ENCODE measurements at regions not wholly inside any gene's neighbourhood (a gene's known extent, or its start where the extent isn't known, plus 50 kb on each side); places are given as distances from the start of the nearest gene placed in this dataset.

DNA sequence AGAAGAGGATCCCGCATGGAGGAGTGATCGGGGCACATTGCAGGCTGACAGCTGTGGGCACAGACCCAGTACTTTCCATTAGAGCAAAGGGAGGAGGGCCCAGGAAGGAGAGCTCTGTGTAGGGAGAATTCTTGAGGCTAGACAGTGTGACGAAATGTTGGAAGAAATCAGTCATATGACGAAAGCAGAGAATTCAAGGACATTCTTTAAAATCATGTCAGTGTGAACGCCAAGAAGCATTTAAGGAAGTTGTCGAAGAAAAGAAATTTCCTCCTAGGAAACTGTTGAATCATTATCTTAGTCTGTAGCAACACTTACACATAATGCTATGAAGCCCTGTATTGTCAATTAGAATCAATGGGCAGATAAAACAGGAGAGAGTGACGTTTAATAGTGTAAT, 191.3 kb upstream of the ADARB2 start:
- H3K4me3 Mint-ChIP-seq: no peak overlapping the region
- H3K27me3 Mint-ChIP-seq: peaks cover 8 to 39% of the 10 kb centered on the region in 2 donors
- ATAC-seq (replicated peaks) (no peak), DNase-seq (no peak)
- H3K36me3 Mint-ChIP-seq (ENCODE audit: insufficient read depth): no peaks in the 10 kb centered on the region
- H3K27ac Mint-ChIP-seq: no peak overlapping the region
- no peaks in the 10 kb centered on the region for H3K9me3 Mint-ChIP-seq
- H3K4me1 Mint-ChIP-seq (ENCODE audit: low read depth in 2 of 2): peaks cover 1 to 6% of the 10 kb centered on the region in 2 donors

DNA sequence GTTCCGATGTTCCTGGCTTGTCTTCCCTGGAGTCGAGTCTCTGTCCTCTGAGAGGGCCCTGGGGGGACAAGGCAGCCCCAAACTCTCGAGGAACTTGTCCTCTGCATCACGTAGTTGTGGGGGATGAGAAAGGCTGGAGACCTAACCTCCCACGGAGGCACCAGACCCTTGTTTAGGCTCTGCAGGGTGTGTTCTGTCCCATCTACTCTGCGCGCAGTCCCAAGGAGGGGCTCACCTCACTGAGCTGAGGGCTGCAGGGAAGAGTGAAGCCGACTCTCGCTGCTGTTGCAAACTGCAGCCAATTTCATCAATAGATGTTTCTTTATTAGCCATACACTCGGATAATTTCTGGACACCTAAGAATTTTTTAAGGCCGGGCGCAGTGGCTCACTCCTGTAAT, 186.7 kb upstream of the ADARB2 start:
- ATAC-seq (replicated peaks): no peak
- H3K36me3 Mint-ChIP-seq (ENCODE audit: insufficient read depth): no peaks in the 10 kb centered on the region

DNA sequence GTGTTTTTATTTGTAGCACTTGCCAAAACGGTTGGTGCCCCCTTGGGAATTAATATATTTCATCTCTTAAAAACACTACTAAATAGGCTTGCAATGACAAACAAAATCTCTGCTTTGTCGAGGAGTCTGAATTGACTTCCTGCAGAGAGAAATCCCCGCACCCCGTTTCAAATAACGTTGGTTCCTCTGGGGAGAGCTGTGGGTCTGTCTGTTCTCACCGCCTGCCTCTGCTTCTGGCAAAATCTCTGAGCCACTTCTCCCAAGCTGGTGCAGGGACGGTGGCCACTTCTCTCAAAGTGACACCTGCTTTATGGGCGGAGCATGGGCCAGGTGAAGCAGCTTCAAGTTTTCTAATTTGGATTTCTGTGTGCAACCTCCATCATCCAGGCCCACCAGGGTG, 186.3 kb upstream of the ADARB2 start:
- Mint-ChIP-seq H3K27ac (no peak overlapping the region), H3K9me3 (no peaks in the 10 kb centered on the region), H3K4me1 (ENCODE audit: low read depth in 2 of 2) (no peaks in the 10 kb centered on the region), H3K4me3 (no peak overlapping the region), H3K27me3 (peaks cover 6 to 57% of the 10 kb centered on the region in 2 donors), H3K36me3 (ENCODE audit: insufficient read depth) (no peaks in the 10 kb centered on the region)
- no peak for ATAC-seq (replicated peaks)
- DNase-seq: no peak

More for the DNA sequence above, 186.7 kb upstream of the ADARB2 start:
- no peak overlapping the region for H3K27ac Mint-ChIP-seq
- H3K9me3 Mint-ChIP-seq: no peaks in the 10 kb centered on the region
- no peak for DNase-seq
- no peaks in the 10 kb centered on the region for H3K4me1 Mint-ChIP-seq (ENCODE audit: low read depth in 2 of 2)
- no peak overlapping the region for H3K4me3 Mint-ChIP-seq
- H3K27me3 Mint-ChIP-seq: peaks cover 6 to 61% of the 10 kb centered on the region in 2 donors

DNA sequence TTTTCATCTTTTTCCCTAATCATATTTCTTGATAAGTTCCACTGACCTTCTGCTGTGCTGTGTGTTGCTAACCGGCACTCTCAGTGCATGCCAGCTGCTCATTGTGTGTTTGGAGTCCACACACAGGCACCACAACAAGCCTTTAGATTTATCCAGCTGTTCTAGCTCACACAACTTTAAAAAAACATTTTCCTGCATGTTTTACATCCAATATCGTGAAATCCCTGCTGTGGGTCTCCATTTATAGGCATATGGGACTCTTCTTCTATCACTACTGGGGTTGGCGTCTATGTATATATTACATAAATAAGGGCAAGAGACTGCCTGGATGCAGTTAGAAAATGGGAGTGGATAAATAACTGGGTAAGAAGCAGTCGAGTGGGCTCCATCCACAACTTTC, 183.6 kb upstream of the ADARB2 start:
- no peaks in the 10 kb centered on the region for H3K36me3 Mint-ChIP-seq (ENCODE audit: insufficient read depth)
- H3K27me3 Mint-ChIP-seq: peaks cover 6 to 42% of the 10 kb centered on the region in 2 donors
- H3K4me1 Mint-ChIP-seq (ENCODE audit: low read depth in 2 of 2): no peaks in the 10 kb centered on the region
- DNase-seq (no peak), ATAC-seq (replicated peaks) (no peak)
- no peaks in the 10 kb centered on the region for H3K9me3 Mint-ChIP-seq
- H3K4me3 Mint-ChIP-seq: no peak overlapping the region
- H3K27ac Mint-ChIP-seq: no peak overlapping the region

DNA sequence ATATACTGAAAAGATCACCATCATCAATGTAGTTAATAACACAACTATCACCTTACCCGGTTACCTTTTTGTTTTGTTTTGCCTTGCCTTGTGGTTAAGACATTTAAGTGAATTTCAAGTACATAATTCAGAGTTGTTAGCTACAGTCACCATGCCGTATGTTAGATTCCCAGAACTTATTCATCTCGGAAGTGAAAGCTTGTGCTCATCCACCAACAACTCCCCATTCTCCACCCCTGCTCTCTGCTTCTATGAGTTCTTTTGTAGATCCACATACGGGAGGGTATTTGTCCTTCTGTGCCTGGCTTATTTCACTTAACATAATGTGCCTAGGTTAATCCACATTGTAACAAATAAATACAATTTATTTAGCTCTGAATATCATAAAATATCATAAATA, 182.8 kb upstream of the ADARB2 start:
- Mint-ChIP-seq H3K9me3 (no peaks in the 10 kb centered on the region), H3K27me3 (peaks cover 6 to 42% of the 10 kb centered on the region in 2 donors)

DNA sequence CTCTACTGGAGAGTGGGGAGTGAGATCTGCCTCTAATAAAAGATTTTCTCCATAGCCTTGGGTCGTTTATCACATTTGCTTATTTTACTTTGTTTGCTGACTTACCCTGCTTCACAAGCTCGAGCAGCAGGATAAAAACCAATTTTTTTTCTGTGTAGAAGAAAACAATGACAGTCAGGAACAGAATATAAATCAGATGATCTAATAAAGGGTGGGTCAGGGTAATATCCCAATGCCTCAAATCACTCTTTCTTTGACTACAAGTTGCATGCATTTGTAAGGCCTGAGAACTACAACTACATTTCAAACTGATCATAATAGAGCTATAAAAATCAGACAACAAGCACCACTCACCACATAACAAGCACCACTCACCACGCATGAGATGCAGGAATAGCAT, 174.4 kb upstream of the ADARB2 start:
- no peaks in the 10 kb centered on the region for H3K36me3 Mint-ChIP-seq (ENCODE audit: insufficient read depth)

More for the DNA sequence above, 182.8 kb upstream of the ADARB2 start:
- no peak overlapping the region for H3K27ac Mint-ChIP-seq
- H3K4me3 Mint-ChIP-seq: no peak overlapping the region
- H3K4me1 Mint-ChIP-seq (ENCODE audit: low read depth in 2 of 2): no peaks in the 10 kb centered on the region
- no peaks in the 10 kb centered on the region for H3K36me3 Mint-ChIP-seq (ENCODE audit: insufficient read depth)
- DNase-seq (no peak), ATAC-seq (replicated peaks) (no peak)

DNA sequence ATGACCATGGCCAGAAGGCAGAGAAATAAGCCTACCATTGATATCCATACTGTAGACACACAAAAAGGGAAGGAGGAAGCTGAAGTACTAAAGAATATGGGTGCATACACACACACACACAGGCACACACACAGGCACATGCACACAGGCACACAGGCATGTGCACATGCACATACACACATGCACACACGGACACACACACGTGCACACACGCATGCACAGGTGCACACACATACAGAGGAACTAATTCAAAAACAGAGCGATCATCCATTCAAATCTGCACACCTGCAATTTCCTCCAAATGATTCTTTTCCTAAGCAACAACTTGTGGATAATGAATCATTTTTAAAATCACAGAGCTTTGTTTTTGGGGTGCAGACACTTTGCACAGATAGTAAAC, 166.7 kb upstream of the ADARB2 start:
- DNase-seq (no peak), ATAC-seq (replicated peaks) (no peak)
- H3K36me3 Mint-ChIP-seq (ENCODE audit: insufficient read depth): no peaks in the 10 kb centered on the region
- H3K4me1 Mint-ChIP-seq (ENCODE audit: low read depth in 2 of 2): no peaks in the 10 kb centered on the region
- no peak overlapping the region for H3K27ac Mint-ChIP-seq
- H3K9me3 Mint-ChIP-seq: peaks cover 1 to 8% of the 10 kb centered on the region in 2 donors
- peaks cover 9 to 27% of the 10 kb centered on the region in 2 donors for H3K27me3 Mint-ChIP-seq
- no peak overlapping the region for H3K4me3 Mint-ChIP-seq

More for the DNA sequence above, 174.4 kb upstream of the ADARB2 start:
- peaks cover 0 to 8% of the 10 kb centered on the region in 2 donors for H3K27me3 Mint-ChIP-seq
- DNase-seq: no peak
- H3K9me3 Mint-ChIP-seq: no peaks in the 10 kb centered on the region
- ATAC-seq (replicated peaks): no peak
- no peak overlapping the region for H3K27ac Mint-ChIP-seq
- no peak overlapping the region for H3K4me3 Mint-ChIP-seq
- no peaks in the 10 kb centered on the region for H3K4me1 Mint-ChIP-seq (ENCODE audit: low read depth in 2 of 2)

DNA sequence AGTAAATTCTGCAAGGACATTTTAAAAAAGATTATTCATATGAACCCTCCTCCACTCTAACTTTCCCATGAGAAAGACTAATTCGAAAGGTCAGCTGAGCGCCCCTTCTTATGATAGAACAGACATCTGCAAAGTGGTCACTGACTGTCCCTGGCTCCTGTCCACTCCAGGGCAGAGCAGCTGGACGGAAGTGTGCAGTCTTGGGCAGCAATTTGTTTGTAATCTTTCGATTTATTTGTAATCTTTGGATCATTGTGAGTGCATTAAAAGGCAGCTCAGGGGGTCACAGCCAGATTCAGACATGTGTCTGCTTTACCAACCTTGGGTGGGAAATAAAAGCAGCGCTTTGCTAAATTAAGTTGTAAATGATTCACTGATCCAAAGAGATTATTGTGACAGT, 158.8 kb upstream of the ADARB2 start:
- Mint-ChIP-seq H3K4me1 (ENCODE audit: low read depth in 2 of 2) (no peaks in the 10 kb centered on the region), H3K27me3 (peaks cover 13 to 20% of the 10 kb centered on the region in 2 donors), H3K27ac (no peak overlapping the region), H3K36me3 (ENCODE audit: insufficient read depth) (no peaks in the 10 kb centered on the region), H3K4me3 (no peak overlapping the region), H3K9me3 (peaks cover 0 to 2% of the 10 kb centered on the region in 2 donors)
- DNase-seq: no peak
- ATAC-seq (replicated peaks): no peak

DNA sequence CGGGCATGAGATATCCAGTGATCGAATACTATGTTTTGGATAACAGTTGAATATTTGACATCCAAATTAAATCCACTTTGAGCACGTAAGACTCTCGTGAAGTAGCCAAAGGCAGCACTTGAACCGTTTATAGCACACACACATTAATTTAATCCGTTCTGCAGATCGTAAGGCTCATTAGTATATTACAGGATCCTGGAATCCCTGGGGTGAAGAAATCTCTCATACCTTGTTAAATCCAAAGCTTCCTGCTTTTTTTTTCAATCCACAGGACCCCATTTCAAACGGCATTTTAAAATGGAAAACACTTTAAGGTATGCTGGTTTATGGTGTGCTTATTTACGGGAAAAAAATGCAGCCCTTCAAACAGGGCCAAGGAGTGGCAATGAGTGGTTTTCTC, 158.4 kb upstream of the ADARB2 start:
- H3K27me3 Mint-ChIP-seq: peaks cover 13 to 18% of the 10 kb centered on the region in 2 donors
- peaks cover 0 to 2% of the 10 kb centered on the region in 2 donors for H3K9me3 Mint-ChIP-seq
- ATAC-seq (replicated peaks) (no peak), DNase-seq (no peak)
- no peak overlapping the region for H3K27ac Mint-ChIP-seq
- H3K36me3 Mint-ChIP-seq (ENCODE audit: insufficient read depth): no peaks in the 10 kb centered on the region
- no peak overlapping the region for H3K4me3 Mint-ChIP-seq
- no peaks in the 10 kb centered on the region for H3K4me1 Mint-ChIP-seq (ENCODE audit: low read depth in 2 of 2)

DNA sequence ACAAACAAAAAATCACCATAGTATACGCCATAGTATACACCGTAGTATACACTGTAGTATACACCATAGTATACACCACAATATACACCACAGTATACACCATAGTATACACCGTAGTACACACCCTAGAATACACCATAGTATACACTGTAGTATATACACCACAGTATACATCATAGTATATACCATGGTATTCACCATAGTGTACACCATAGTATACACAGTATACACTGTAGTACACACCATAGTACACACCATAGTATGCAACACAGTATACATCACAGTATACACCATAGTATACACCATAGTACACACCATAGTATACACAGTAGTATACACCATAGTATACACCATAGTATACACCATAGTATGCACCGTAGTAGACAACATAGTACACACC, 157.6 kb upstream of the ADARB2 start:
- Mint-ChIP-seq H3K36me3 (ENCODE audit: insufficient read depth) (no peaks in the 10 kb centered on the region), H3K4me3 (no peak overlapping the region), H3K27me3 (peaks cover 13 to 18% of the 10 kb centered on the region in 2 donors), H3K4me1 (ENCODE audit: low read depth in 2 of 2) (no peaks in the 10 kb centered on the region), H3K9me3 (peaks cover 0 to 2% of the 10 kb centered on the region in 2 donors), H3K27ac (no peak overlapping the region)
- ATAC-seq (replicated peaks) (no peak), DNase-seq (no peak)

DNA sequence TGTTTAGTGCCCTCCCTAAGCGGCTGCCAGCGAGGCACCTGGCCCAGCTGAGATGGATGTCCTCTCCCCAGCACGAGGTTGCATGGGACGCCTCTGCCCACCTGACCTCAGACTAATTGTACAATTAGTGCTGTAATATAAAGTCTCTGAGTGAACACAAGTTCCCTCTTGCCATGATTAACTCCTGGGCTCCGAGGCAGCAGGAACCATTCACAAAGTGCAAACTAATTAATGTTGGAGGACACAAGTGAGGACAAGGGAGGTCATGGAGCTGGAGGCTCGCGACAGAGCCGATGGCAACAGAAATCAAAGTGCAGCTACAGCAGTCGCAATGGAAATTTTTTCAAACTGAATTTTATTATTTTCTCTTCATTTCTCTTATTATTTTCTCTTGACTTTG, 156.6 kb upstream of the ADARB2 start:
- Mint-ChIP-seq H3K27ac (no peak overlapping the region), H3K4me3 (no peak overlapping the region), H3K4me1 (ENCODE audit: low read depth in 2 of 2) (no peaks in the 10 kb centered on the region), H3K36me3 (ENCODE audit: insufficient read depth) (no peaks in the 10 kb centered on the region), H3K27me3 (peaks cover 13 to 18% of the 10 kb centered on the region in 2 donors), H3K9me3 (peaks cover 0 to 2% of the 10 kb centered on the region in 2 donors)
- DNase-seq: no peak
- ATAC-seq (replicated peaks): no peak

DNA sequence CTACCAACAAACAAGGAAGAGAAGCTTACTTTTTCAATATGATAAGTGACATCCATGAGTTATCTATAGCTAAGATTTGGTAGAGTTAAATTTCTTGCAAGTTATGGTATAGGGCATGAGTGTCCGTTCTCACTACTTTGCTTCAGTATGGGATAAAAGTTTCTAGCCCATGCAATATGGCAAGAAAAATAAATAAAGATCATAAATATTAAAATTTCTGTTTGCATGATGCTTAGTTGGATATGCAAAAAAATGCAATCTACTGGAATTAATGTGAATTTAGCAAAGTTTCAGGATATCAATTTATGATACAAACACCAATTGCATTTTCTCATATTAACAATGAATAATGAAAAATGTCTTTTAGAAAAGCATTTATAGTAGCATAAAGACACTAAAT, 148.7 kb upstream of the ADARB2 start:
- ATAC-seq (replicated peaks) (no peak), DNase-seq (no peak)
- Mint-ChIP-seq H3K27me3 (peaks cover 0 to 28% of the 10 kb centered on the region in 2 donors), H3K9me3 (peaks cover 0 to 2% of the 10 kb centered on the region in 2 donors), H3K36me3 (ENCODE audit: insufficient read depth) (peaks cover 3% of the 10 kb centered on the region), H3K27ac (no peak overlapping the region), H3K4me1 (ENCODE audit: low read depth in 2 of 2) (no peaks in the 10 kb centered on the region), H3K4me3 (no peak overlapping the region)

DNA sequence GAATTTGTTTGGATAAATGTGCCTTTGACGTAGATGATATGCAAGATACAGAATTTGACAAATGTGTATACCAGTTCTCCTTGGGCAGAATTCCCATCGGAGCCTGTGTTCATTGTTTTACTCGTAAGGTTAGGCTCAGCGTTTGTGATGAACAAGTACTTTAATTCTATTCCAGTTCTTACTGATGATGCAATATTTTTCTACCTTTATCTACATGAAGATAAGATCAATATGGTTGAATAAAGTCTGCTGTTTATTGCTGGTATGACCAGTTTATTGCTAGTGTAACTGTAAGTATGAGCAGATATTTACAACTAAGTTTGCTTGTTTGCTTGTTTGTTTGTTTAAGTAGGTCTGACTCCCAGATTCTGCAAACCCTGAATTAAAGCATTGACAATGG, 145.4 kb upstream of the ADARB2 start:
- peaks cover 0 to 51% of the 10 kb centered on the region in 2 donors for H3K27me3 Mint-ChIP-seq
- peaks cover 0 to 2% of the 10 kb centered on the region in 2 donors for H3K9me3 Mint-ChIP-seq
- no peaks in the 10 kb centered on the region for H3K4me1 Mint-ChIP-seq (ENCODE audit: low read depth in 2 of 2)
- ATAC-seq (replicated peaks) (no peak), DNase-seq (no peak)
- H3K4me3 Mint-ChIP-seq: no peak overlapping the region
- H3K36me3 Mint-ChIP-seq (ENCODE audit: insufficient read depth): peaks cover 6% of the 10 kb centered on the region
- H3K27ac Mint-ChIP-seq: no peak overlapping the region

DNA sequence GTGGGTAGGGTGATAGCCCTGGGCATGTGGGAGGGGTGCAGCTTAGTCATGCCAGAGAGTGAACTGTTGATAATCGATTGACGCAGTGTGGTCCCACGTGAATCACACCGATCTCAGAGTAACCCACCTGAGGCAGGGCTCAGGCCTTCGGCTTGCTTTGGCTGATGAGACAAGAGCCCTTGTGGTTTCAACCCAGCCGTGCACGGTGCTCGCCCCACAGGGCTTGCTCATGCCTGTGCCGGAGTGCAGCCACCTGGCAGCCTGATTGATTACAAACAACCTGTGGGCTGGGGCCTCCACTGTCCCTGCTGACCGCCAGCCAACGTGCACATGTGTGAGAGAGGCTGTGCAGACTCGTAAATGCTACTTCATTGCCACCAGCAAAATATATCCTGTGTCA, 144.9 kb upstream of the ADARB2 start:
- Mint-ChIP-seq H3K9me3 (peaks cover 0 to 2% of the 10 kb centered on the region in 2 donors), H3K4me3 (no peak overlapping the region), H3K27ac (no peak overlapping the region), H3K36me3 (ENCODE audit: insufficient read depth) (peaks cover 6% of the 10 kb centered on the region), H3K27me3 (peaks cover 0 to 54% of the 10 kb centered on the region in 2 donors), H3K4me1 (ENCODE audit: low read depth in 2 of 2) (no peaks in the 10 kb centered on the region)
- DNase-seq: no peak
- no peak for ATAC-seq (replicated peaks)

DNA sequence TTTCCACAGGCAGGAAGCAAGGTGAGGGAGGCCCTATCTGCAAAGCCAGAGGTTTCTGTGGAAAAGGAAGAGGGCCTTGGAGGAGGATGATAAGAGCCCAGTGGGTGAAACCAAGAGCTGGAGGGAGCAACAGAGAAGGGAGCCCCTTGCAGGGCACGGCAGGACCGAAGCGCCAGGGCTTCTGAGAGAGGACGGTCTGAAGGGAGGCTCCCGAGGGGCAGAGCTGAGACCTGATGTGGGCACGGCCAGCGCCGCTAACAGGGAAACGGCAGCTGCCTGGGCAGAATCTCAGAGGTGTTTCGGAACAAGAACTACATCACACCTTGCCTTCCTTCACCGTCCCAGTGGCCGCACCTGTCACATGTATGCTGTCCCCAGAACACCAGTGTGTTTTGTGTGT, 144.3 kb upstream of the ADARB2 start:
- peaks cover 6% of the 10 kb centered on the region for H3K36me3 Mint-ChIP-seq (ENCODE audit: insufficient read depth)
- ATAC-seq (replicated peaks) (no peak), DNase-seq (no peak)
- no peaks in the 10 kb centered on the region for H3K4me1 Mint-ChIP-seq (ENCODE audit: low read depth in 2 of 2)
- no peak overlapping the region for H3K27ac Mint-ChIP-seq
- H3K9me3 Mint-ChIP-seq: peaks cover 0 to 2% of the 10 kb centered on the region in 2 donors
- H3K4me3 Mint-ChIP-seq: no peak overlapping the region
- peaks cover 0 to 54% of the 10 kb centered on the region in 2 donors for H3K27me3 Mint-ChIP-seq
